ENCODE measurements at regions not wholly inside any gene's neighbourhood (a gene's known extent, or its start where the extent isn't known, plus 50 kb on each side); places are given as distances from the start of the nearest gene placed in this dataset.
"Not testable (repeated sequence)": the region's sequence is repeated elsewhere in the genome, so short reads cannot be mapped to it uniquely, and the experiment has no call there.

- DNase-seq: not testable (repeated sequence)
Observed at GRCh38 chr2:94737736-94738342, 133.4 kb upstream of the TEKT4 start.

- DNase-seq: no peak
Observed at GRCh38 chr2:94753466-94753998, 117.7 kb upstream of the TEKT4 start.

- no peak for DNase-seq
Observed at GRCh38 chr2:94758546-94758945, 112.7 kb upstream of the TEKT4 start.

- DNase-seq: peak; percentile 16
Observed at GRCh38 chr2:94759211-94759610, 112.0 kb upstream of the TEKT4 start.

- no peak for DNase-seq
Observed at GRCh38 chr2:94762600-94762999, 108.6 kb upstream of the TEKT4 start.

- DNase-seq: no peak
Observed at GRCh38 chr2:94763318-94763717, 107.9 kb upstream of the TEKT4 start.

GRCh38 chr2:94764331-94764730 is 106.9 kb upstream of the TEKT4 start:
- DNase-seq: peak; percentile 35

- DNase-seq: no peak
Observed at GRCh38 chr2:94767336-94767735, 103.9 kb upstream of the TEKT4 start.

GRCh38 chr2:94769733-94770132 is 101.5 kb upstream of the TEKT4 start:
- no peak for DNase-seq

GRCh38 chr2:94774851-94775250 is 96.4 kb upstream of the TEKT4 start:
- no peak for DNase-seq

- DNase-seq: no peak
Observed at GRCh38 chr2:94776036-94776435, 95.2 kb upstream of the TEKT4 start.

GRCh38 chr2:94785105-94785504 is 86.1 kb upstream of the TEKT4 start:
- DNase-seq: not testable (repeated sequence)

- DNase-seq: not testable (repeated sequence)
Observed at GRCh38 chr2:94786424-94786823, 84.8 kb upstream of the TEKT4 start.

- DNase-seq: not testable (repeated sequence)
Observed at GRCh38 chr2:94790169-94790568, 81.1 kb upstream of the TEKT4 start.

GRCh38 chr2:94797235-94797634 is 74.0 kb upstream of the TEKT4 start:
- DNase-seq: peak; percentile 6

All from activated CD4-positive, alpha-beta T cell treated with anti-CD3 and anti-CD28 coated beads, Interleukin-2, amount 50 U/mL, for 16 hours (primary cell).